D341Med (cell line): ENCODE measurements at regions not wholly inside any gene's neighbourhood (a gene's known extent, or its start where the extent isn't known, plus 50 kb on each side); places are given as distances from the start of the nearest gene placed in this dataset.

Experiments
- DNase-seq: peaks from one replicate; pipeline ENCODE4 v3.0.0; 2012; ENCODE audit warnings: low spot score

- DNase-seq = no peak
Observed at GRCh38 chr2:21281791-21282514, 158.2 kb downstream of the TDRD15 start.

- DNase-seq = no peak
Observed at GRCh38 chr2:21282515-21282898, 158.7 kb downstream of the TDRD15 start.

- DNase-seq = no peak
Observed at GRCh38 chr2:21288299-21288698, 164.5 kb downstream of the TDRD15 start.

GRCh38 chr2:21288739-21289520, 165.2 kb downstream of the TDRD15 start:
- DNase-seq = no peak

- no peak for DNase-seq
Observed at GRCh38 chr2:21289551-21289950, 165.8 kb downstream of the TDRD15 start.

GRCh38 chr2:21289989-21290388, 166.2 kb downstream of the TDRD15 start:
- DNase-seq = no peak

- no peak for DNase-seq
Observed at GRCh38 chr2:21291426-21291825, 167.7 kb downstream of the TDRD15 start.

- no peak for DNase-seq
Observed at GRCh38 chr2:21294446-21294845, 170.7 kb downstream of the TDRD15 start.

- no peak for DNase-seq
Observed at GRCh38 chr2:21299411-21299810, 175.6 kb downstream of the TDRD15 start.

- no peak for DNase-seq
Observed at GRCh38 chr2:21301871-21302455, 178.2 kb downstream of the TDRD15 start.

- DNase-seq = no peak
Observed at GRCh38 chr2:21303876-21304275, 180.1 kb downstream of the TDRD15 start.

- DNase-seq = no peak
Observed at GRCh38 chr2:21305581-21305980, 181.8 kb downstream of the TDRD15 start.

- DNase-seq = no peak
Observed at GRCh38 chr2:21306235-21306634, 182.5 kb downstream of the TDRD15 start.

- DNase-seq = no peak
Observed at GRCh38 chr2:21307037-21307436, 183.3 kb downstream of the TDRD15 start.

- no peak for DNase-seq
Observed at GRCh38 chr2:21310493-21310892, 186.7 kb downstream of the TDRD15 start.

- DNase-seq = no peak
Observed at GRCh38 chr2:21314322-21314835, 190.6 kb downstream of the TDRD15 start.

GRCh38 chr2:21317131-21317530, 193.4 kb downstream of the TDRD15 start:
- peak; percentile 37 for DNase-seq

- no peak for DNase-seq
Observed at GRCh38 chr2:21318263-21318662, 194.5 kb downstream of the TDRD15 start.

GRCh38 chr2:21326152-21326551, 202.4 kb downstream of the TDRD15 start:
- DNase-seq = no peak

- no peak for DNase-seq
Observed at GRCh38 chr2:21328177-21328576, 204.4 kb downstream of the TDRD15 start.

- DNase-seq = no peak
Observed at GRCh38 chr2:21330786-21331391, 207.1 kb downstream of the TDRD15 start.

GRCh38 chr2:21331625-21332370, 208.0 kb downstream of the TDRD15 start:
- DNase-seq = no peak
